Bone marrow (tissue), 2 donors: ENCODE measurements at regions not wholly inside any gene's neighbourhood (a gene's known extent, or its start where the extent isn't known, plus 50 kb on each side); places are given as distances from the start of the nearest gene placed in this dataset.

Experiments
- DNase-seq, 2 donors: peaks; one replicate each; lab custom pipeline; 2025; lab: John Stamatoyannopoulos, UW

GRCh38 chr17:17417718-17418181, 59.0 kb upstream of the MED9 start:
- DNase-seq, result no peak

DNA sequence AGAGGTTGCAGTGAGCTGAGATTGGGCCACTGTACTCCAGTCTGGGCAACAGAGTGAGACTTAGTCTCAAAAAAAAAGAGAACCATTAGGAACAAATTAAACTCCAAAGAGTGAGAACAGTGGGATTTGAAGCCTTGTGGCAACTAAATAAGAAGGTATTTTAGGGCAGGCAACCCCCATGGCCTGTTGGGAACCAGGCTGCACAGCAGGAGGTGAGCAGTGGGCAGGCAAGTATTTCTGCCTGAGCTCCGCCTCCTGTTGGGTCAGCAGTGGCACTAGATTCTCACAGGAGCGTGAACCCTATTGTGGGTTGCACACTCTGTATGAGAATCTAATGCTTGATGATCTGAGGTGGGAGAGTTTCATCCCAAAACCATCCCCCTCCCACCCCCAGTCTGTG, 57.6 kb upstream of the MED9 start:
- DNase-seq, result no peak

- DNase-seq, result no peak
Observed at GRCh38 chr17:17419631-17420030, 57.2 kb upstream of the MED9 start.

- DNase-seq, result no peak
Observed at GRCh38 chr17:17420082-17420481, 56.7 kb upstream of the MED9 start.

DNA sequence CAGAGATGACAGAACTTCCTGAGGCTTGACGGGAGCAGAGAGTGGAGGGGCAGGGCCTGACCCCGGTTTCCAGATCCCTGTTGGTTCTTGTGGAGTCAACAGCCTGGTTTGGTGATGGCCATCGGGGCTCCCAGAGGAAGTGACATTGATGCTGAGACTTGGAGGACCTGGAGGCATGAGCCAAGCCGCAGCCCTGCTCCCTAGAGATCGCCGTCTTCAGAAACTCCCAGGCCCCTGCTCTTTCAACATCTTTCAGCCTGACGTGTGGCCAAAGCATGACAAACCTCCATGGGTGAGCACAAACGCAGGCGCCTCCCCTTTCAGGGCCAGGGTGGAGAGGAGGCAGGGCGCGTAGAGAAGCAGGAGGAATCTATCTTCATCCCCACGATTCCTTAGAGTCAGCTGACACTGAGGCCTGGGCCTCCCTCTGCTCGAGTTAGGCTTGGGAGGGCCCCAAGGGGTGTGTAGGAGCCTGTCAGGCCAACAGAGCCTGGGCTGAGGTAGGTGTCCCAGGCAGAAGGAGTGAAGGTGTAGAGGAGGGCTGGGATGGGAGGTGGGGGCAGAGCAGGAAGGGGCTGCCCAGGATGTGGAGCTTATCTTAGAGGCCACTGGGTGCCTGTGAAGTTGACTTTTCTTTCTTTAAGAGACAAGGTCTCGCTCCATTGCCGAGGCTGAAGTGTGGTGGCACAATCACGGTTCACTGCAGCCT, 56.1 kb upstream of the MED9 start:
- no peak for DNase-seq

GRCh38 chr17:17421346-17422216, 55.2 kb upstream of the MED9 start:
- no peak for DNase-seq

DNA sequence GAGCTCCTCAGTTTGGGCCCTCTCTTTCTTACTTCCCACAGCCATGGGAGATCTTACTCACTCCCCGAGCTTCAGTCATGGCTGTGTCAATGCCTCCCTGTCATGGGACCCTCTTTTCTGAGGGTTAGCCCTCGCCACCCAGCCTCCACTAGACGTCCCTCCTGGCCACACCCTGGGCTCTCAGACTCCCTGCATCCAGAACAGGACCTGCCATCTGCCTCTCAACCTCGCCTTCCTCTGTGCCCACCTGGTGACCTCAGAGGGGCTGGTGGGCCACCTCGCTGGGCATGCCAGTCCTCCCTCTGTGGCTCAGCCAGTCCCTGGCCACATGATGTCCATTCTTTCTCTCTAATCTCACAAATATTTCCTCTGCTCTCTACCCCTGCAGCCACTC, 54.6 kb upstream of the MED9 start:
- DNase-seq, result no peak

- DNase-seq, result no peak
Observed at GRCh38 chr17:17422641-17423040, 54.2 kb upstream of the MED9 start.

GRCh38 chr17:17423656-17424055, 53.1 kb upstream of the MED9 start:
- DNase-seq, result no peak

DNA sequence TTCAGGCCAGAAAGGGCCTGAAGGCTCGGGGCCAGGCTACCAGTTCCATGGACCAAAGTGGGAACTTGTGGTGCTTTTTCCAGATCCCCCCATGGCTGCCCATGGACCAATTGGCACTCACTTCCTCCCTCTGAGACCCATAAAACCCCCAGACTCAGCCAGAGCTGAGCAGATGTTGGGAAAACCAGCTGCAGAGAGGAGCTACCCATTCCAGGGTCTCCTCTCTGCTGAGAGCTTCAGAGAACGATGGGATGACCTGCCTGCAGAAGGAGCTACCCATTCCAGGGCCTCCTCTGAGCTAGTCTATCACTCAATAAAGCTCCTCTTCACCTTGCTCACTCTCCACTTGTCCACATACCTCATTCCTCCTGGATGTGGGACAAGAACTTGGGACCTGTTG, 52.2 kb upstream of the MED9 start:
- no peak for DNase-seq

- DNase-seq, result no peak
Observed at GRCh38 chr17:17425005-17425404, 51.8 kb upstream of the MED9 start.

DNA sequence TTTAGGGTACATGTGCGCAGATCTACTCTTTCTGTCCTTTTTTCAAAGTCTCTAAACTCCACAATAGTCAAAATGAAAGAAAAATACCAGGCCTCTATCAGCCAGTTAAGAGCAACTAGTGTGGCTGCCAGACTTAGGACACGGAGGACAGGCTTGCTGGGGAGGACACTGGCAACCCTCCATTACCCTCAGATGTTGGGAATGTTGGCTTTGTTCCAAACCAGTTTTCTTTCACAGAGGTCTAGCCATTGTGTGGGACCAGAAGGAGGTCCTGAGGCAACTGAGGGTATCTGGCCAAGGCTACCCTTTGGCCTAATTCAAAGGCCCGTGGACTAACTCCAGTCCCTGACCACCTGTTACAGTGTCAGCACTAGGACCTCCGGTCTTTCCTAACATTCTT, 51.2 kb upstream of the MED9 start:
- DNase-seq, result no peak

DNA sequence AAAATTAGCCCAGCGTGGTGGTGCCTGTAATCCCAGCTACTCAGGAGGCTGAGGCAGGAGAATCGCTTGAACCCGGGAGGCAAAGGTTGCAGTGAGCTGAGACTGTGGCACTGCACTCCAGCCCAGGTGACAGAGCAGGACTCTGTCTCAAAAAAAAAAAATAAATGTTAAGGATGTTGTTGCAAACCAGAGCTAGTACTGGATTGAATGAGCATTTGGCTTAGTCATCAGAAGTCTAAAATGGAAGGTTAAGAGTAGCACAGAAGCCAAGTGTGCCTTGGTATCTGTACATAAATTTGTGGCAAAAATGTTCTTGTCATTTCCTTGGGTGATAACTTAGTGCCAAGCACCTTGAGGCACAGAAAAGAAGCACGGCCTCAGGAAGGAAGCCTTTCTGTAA, 50.6 kb upstream of the MED9 start:
- DNase-seq, result no peak
